ENCODE measurements at regions not wholly inside any gene's neighbourhood (a gene's known extent, or its start where the extent isn't known, plus 50 kb on each side); places are given as distances from the start of the nearest gene placed in this dataset.

GRCh38 chr13:38053896-38054295 lies 184.3 kb upstream of the TRPC4 start:
- TF ChIP-seq EZH2phosphoT487 (IDR thresholded peaks at IDR 0.05; ENCODE audit: unreplicated experiment), result no peak
- TF ChIP-seq, protein P1, sequence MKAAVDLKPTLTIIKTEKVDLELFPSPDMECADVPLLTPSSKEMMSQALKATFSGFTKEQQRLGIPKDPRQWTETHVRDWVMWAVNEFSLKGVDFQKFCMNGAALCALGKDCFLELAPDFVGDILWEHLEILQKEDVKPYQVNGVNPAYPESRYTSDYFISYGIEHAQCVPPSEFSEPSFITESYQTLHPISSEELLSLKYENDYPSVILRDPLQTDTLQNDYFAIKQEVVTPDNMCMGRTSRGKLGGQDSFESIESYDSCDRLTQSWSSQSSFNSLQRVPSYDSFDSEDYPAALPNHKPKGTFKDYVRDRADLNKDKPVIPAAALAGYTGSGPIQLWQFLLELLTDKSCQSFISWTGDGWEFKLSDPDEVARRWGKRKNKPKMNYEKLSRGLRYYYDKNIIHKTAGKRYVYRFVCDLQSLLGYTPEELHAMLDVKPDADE (IDR thresholded peaks at IDR 0.05), result no peak
- TF ChIP-seq POLR2AphosphoS5 (IDR thresholded peaks at IDR 0.05; ENCODE audit: low read depth), result no peak
- TF ChIP-seq, protein P2, sequence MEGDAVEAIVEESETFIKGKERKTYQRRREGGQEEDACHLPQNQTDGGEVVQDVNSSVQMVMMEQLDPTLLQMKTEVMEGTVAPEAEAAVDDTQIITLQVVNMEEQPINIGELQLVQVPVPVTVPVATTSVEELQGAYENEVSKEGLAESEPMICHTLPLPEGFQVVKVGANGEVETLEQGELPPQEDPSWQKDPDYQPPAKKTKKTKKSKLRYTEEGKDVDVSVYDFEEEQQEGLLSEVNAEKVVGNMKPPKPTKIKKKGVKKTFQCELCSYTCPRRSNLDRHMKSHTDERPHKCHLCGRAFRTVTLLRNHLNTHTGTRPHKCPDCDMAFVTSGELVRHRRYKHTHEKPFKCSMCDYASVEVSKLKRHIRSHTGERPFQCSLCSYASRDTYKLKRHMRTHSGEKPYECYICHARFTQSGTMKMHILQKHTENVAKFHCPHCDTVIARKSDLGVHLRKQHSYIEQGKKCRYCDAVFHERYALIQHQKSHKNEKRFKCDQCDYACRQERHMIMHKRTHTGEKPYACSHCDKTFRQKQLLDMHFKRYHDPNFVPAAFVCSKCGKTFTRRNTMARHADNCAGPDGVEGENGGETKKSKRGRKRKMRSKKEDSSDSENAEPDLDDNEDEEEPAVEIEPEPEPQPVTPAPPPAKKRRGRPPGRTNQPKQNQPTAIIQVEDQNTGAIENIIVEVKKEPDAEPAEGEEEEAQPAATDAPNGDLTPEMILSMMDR (conservative IDR thresholded peaks at IDR 0.05; ENCODE audit: low read depth in 2 of 2), result no peak
- TF ChIP-seq EZH2 (IDR thresholded peaks at IDR 0.05; ENCODE audit: low read depth, unreplicated experiment), result no peak
- TF ChIP-seq REST (IDR thresholded peaks at IDR 0.05; ENCODE audit: unreplicated experiment), result no peak
- TF ChIP-seq STAT1 (IDR thresholded peaks at IDR 0.05; ENCODE audit: unreplicated experiment), result no peak
- no peak for TF ChIP-seq ZNF331 (CRISPR knock-in tag; IDR thresholded peaks at IDR 0.05; ENCODE audit: low read depth)
- TF ChIP-seq NANOG (IDR thresholded peaks at IDR 0.05; ENCODE audit: borderline replicate concordance), result no peak
- TF ChIP-seq JUNB (IDR thresholded peaks at IDR 0.05; ENCODE audit: unreplicated experiment), result no peak
- no peak for TF ChIP-seq CREB1 (CRISPR knock-in tag; IDR thresholded peaks at IDR 0.05; ENCODE audit: low read depth)
- no peak for TF ChIP-seq ZNF114 (CRISPR knock-in tag; IDR thresholded peaks at IDR 0.05)
